HTR-8/SVneo (cell line): ENCODE measurements at regions not wholly inside any gene's neighbourhood (a gene's known extent, or its start where the extent isn't known, plus 50 kb on each side); places are given as distances from the start of the nearest gene placed in this dataset.

ENCODE experiments used
- DNase-seq: peaks from one replicate; pipeline ENCODE4 v3.0.0; 2011; ENCODE audit warnings: low spot score, mixed read lengths; ENCODE audit not compliant: insufficient read length
- FAIRE-seq: peaks from 2 replicates; lab custom pipeline; 2011; peaks lifted over from hg19 to GRCh38; lab: Jason Lieb, UNC

GRCh38 chr17:27237890-27238289, 56.0 kb upstream of the WSB1 start:
- no peak for DNase-seq
- FAIRE-seq, result no peak

- DNase-seq, result no peak
- no peak for FAIRE-seq
These were observed 54.9 kb upstream of the WSB1 start for GRCh38 chr17:27239046-27239445.

GRCh38 chr17:27239584-27239983, 54.3 kb upstream of the WSB1 start:
- no peak for FAIRE-seq
- no peak for DNase-seq

DNA sequence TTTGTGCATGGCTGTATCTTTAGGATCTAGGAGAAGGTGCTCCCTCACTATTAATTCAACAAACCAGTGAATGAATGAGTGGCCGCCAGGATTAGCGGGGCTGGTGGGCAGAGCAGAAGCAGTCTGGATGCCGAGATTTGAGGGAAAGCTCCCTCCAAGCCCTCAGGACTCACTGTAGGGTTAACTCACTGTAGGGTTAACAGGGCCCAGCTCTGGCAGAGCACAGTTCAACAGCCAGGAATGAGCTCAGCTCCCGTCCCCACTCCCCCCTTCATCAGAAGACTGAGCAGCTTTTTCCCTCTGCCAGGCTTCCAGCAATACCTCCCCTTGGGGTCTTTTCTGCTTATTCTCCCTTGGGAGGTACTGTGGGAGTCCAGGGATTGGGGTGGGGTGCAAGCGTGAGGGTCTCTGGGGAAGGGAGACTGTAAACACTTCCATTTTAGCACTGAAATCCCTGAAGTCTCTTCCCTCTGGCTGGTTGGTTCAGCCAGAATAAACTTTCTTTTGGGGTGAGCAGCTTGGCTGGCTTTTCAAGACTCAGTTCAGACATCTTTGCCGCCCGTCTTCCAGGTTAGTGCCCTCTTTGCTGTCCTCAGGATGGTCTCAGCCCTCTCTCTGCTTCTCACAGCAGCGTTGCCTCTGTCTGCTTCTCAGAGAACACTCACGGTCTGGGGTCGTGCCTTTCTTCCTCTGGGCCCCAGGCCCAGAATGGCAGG, 53.7 kb upstream of the WSB1 start:
- DNase-seq (no peak), FAIRE-seq (no peak)

GRCh38 chr17:27240802-27241155, 53.1 kb upstream of the WSB1 start:
- FAIRE-seq, result no peak
- DNase-seq, result no peak

DNA sequence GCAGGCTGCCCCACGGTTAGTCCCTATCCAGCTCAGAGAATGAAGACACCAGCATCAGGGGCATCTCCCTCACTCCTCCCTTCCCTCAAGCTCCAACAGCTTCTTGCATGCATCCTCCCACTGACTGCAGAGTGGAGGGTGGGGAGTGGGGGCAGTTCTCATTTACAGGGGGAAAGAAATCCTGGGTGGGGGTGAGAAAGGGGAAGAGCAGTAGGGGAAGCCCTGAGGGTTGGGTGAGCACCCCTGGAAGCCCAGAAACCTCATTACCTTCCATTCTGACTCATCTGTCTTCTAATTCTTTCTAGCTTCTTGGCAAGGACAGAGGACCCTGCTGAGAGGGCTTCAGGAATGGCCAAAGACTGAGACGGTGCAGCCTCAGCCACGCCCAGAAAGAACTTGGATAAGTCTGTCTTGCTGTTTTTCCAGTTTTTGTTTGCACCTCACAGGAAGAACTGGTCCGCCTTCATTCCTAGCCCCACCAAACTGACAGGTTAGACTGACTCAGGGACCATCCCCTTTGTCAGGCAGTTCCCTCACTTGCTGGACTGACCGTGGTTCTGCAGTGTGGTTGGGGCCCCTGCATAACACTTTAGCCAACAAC, 52.5 kb upstream of the WSB1 start:
- FAIRE-seq, result no peak
- no peak for DNase-seq

- DNase-seq, result no peak
- FAIRE-seq, result no peak
These were observed 51.0 kb upstream of the WSB1 start for GRCh38 chr17:27242951-27243350.

- DNase-seq (no peak), FAIRE-seq (no peak)
These were observed 49.9 kb upstream of the WSB1 start for GRCh38 chr17:27244011-27244410.
